ENCODE measurements at regions not wholly inside any gene's neighbourhood (a gene's known extent, or its start where the extent isn't known, plus 50 kb on each side); places are given as distances from the start of the nearest gene placed in this dataset.

GRCh38 chr6:139429580-139430145 is 55.2 kb upstream of the CITED2 start:
- CTCF ChIA-PET, result no interaction called here
- Mint-ChIP-seq H3K27ac (ENCODE audit: unreplicated experiment) (no peak overlapping the region), H3K27me3 (ENCODE audit: insufficient read depth, unreplicated experiment) (no peaks in the 10 kb centered on the region), H3K36me3 (ENCODE audit: insufficient read depth, unreplicated experiment) (peaks cover 4% of the 10 kb centered on the region), H3K9me3 (ENCODE audit: unreplicated experiment) (peaks cover 15% of the 10 kb centered on the region), H3K4me3 (ENCODE audit: unreplicated experiment) (no peak overlapping the region), H3K4me1 (ENCODE audit: low read depth, unreplicated experiment) (peaks cover 14% of the 10 kb centered on the region)
- POLR2A ChIA-PET, result no interaction called here
- H3K9me3 ChIP-seq, result peaks cover 9% of the 10 kb centered on the region; the same call in 1 of the 2 replicates
- no peak for DNase-seq
- no peaks in the 10 kb centered on the region for H3K36me3 ChIP-seq (ENCODE audit: control insufficient read depth, insufficient read depth, low read length)
- intact Hi-C loops (cut with micrococcal nuclease; ENCODE audit: unreplicated experiment), result loop anchor here (5.0 kb wide), 1 partner anchor 52 kb away; no protein-coding TSS in a partner anchor
- no peak overlapping the region for H3K4me3 ChIP-seq (ENCODE audit: low read depth, low read length)
- BruUV-seq (replicated peaks), result no TSS peak
- TF ChIP-seq CTCF (IDR thresholded peaks at IDR 0.05; ENCODE audit: insufficient read depth in 1 of 2, low read depth in 1 of 2, low read length in 1 of 2, severe bottlenecking in 1 of 2, unreplicated experiment in 1 of 2), result no peak
- H3K4me1 ChIP-seq, result peaks cover 17% of the 10 kb centered on the region
- H3K27me3 ChIP-seq (replicated peaks; ENCODE audit: control insufficient read depth, insufficient read depth, low read length), result no peaks in the 10 kb centered on the region

- no peak overlapping the region for H3K4me3 ChIP-seq (ENCODE audit: low read depth, low read length)
- Mint-ChIP-seq H3K27ac (ENCODE audit: unreplicated experiment) (no peak overlapping the region), H3K4me3 (ENCODE audit: unreplicated experiment) (no peak overlapping the region), H3K9me3 (ENCODE audit: unreplicated experiment) (peaks cover 9% of the 10 kb centered on the region), H3K4me1 (ENCODE audit: low read depth, unreplicated experiment) (no peaks in the 10 kb centered on the region), H3K36me3 (ENCODE audit: insufficient read depth, unreplicated experiment) (no peaks in the 10 kb centered on the region), H3K27me3 (ENCODE audit: insufficient read depth, unreplicated experiment) (no peaks in the 10 kb centered on the region)
- no peaks in the 10 kb centered on the region for H3K4me1 ChIP-seq
- no peaks in the 10 kb centered on the region for H3K36me3 ChIP-seq (ENCODE audit: control insufficient read depth, insufficient read depth, low read length)
- H3K27me3 ChIP-seq (replicated peaks; ENCODE audit: control insufficient read depth, insufficient read depth, low read length), result no peaks in the 10 kb centered on the region
- no TSS peak for BruUV-seq (replicated peaks)
- ChIA-PET CTCF (no interaction called here), POLR2A (no interaction called here)
- TF ChIP-seq CTCF (IDR thresholded peaks at IDR 0.05; ENCODE audit: insufficient read depth in 1 of 2, low read depth in 1 of 2, low read length in 1 of 2, severe bottlenecking in 1 of 2, unreplicated experiment in 1 of 2), result no peak
- DNase-seq, result no peak
- peaks cover 9% of the 10 kb centered on the region; the same call in 1 of the 2 replicates for H3K9me3 ChIP-seq
- intact Hi-C loops (cut with micrococcal nuclease; ENCODE audit: unreplicated experiment), result no loop called here
Measured at GRCh38 chr6:139427199-139427598, 52.8 kb upstream of the CITED2 start.

- no peaks in the 10 kb centered on the region for H3K27me3 Mint-ChIP-seq (ENCODE audit: insufficient read depth, unreplicated experiment)
- H3K36me3 ChIP-seq (ENCODE audit: control insufficient read depth, insufficient read depth, low read length), result no peaks in the 10 kb centered on the region
- peaks cover 5% of the 10 kb centered on the region for H3K9me3 Mint-ChIP-seq (ENCODE audit: unreplicated experiment)
- H3K27ac Mint-ChIP-seq (ENCODE audit: unreplicated experiment), result no peak overlapping the region
- intact Hi-C loops (cut with micrococcal nuclease; ENCODE audit: unreplicated experiment), result no loop called here
- H3K27me3 ChIP-seq (replicated peaks; ENCODE audit: control insufficient read depth, insufficient read depth, low read length), result no peaks in the 10 kb centered on the region
- H3K4me1 Mint-ChIP-seq (ENCODE audit: low read depth, unreplicated experiment), result no peaks in the 10 kb centered on the region
- no peaks in the 10 kb centered on the region for H3K36me3 Mint-ChIP-seq (ENCODE audit: insufficient read depth, unreplicated experiment)
- H3K4me3 ChIP-seq (ENCODE audit: low read depth, low read length), result no peak overlapping the region
- no TSS peak for BruUV-seq (replicated peaks)
- peaks cover 9% of the 10 kb centered on the region; the same call in 1 of the 2 replicates for H3K9me3 ChIP-seq
- no peak for TF ChIP-seq CTCF (IDR thresholded peaks at IDR 0.05; ENCODE audit: insufficient read depth in 1 of 2, low read depth in 1 of 2, low read length in 1 of 2, severe bottlenecking in 1 of 2, unreplicated experiment in 1 of 2)
- POLR2A ChIA-PET, result no interaction called here
- CTCF ChIA-PET, result no interaction called here
- no peak for DNase-seq
- H3K4me1 ChIP-seq, result no peaks in the 10 kb centered on the region
- no peak overlapping the region for H3K4me3 Mint-ChIP-seq (ENCODE audit: unreplicated experiment)
Measured at GRCh38 chr6:139426795-139427194, 52.3 kb upstream of the CITED2 start.
